ENCODE measurements at regions not wholly inside any gene's neighbourhood (a gene's known extent, or its start where the extent isn't known, plus 50 kb on each side); places are given as distances from the start of the nearest gene placed in this dataset.

DNA sequence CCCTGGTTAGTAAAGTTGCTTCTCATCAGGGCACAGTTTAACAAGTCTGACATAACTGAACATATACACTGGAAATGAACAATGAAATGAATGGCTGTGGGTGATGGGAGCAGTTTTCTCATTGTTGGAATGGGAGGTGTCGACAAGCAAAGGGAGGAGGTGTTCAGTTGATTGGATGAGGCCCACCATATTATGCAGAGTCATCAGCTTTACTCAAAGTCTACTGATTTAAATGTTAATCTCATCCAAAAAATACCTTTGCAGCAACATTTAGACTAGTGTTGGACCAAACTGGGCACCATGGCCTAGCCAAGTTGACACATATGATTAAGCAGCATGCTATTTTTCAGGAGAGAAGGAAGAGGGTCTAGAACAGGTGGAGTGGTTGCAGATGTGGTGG is 201.7 kb downstream of the RAMP3 start:
- no peak for DNase-seq

DNA sequence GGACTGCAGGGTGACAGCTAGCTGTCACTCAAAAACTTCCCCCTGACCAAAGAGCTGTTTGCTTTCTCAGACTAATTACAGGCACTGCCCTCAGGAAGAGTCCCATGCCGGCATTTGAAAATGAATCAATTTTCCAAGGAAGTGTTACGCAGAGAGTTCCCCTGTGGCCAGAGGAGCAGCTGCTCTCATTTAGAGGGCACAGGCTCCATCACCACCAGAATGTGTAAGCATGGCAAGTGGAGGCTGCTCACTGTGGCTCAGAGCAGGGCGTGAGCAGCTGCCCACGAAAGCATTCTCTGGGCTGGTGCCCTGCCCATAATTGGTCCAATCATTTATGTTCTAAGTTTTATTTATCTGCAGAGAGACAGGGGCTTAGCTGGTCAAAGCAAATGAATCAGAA is 202.2 kb downstream of the RAMP3 start:
- no peak for DNase-seq

DNA sequence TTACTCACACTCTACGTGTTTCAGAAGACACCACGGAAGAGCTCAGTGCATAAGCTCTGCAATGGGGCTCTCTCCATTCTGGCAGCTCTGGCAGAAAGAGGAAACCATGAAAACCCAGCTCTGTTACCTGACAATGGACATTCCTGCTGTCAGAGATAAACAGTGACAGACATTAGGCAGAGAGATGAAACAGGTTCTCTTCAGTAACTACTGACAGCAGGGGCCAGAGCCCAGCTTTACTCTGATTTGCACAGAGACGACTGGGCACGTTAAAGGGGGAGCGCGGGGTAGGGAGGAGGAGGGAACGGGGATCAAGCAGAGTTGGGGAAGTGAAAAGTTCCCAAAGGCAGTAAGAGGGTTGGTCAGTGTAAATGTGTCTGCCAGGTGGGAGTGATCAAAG is 206.1 kb downstream of the RAMP3 start:
- no peak for DNase-seq

DNA sequence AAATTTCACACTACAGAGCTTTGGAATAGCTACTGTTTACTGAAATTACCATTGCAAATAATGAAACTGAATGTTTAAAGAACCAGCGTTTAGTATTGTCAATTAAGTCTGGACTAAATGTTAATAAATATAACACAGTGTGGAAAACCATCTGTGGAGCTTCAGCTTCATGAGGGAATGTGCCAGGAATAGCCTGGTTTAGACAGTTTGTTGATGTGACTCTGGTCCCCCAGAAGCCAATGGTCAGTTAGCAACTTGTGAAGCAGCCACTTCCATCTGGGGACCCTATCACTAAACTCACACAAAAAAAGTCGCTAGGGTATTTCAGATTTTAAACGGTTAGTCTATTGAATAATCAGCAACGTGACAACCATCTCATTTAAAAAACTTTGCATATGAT is 207.8 kb downstream of the RAMP3 start:
- DNase-seq, result no peak

DNA sequence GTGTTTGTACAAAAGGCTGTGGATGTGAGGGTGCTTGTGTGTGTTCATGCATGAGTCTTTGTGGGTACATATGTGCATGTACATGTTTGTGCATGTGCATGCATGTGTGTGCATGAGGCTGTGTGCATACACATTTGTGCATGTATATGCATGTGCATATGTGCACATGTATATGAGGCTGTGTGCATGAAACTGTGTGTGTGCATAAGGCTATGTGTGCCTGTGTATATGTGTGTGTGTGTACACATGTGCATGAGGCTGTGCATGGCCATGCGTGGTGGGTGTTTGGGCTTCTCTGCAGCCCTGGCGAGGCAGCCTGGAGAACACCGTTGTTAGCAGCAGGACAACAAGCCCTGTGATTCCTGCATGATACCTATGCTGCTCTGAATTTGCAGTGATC is 207.7 kb upstream of the ADCY1 start:
- no peak for DNase-seq

DNA sequence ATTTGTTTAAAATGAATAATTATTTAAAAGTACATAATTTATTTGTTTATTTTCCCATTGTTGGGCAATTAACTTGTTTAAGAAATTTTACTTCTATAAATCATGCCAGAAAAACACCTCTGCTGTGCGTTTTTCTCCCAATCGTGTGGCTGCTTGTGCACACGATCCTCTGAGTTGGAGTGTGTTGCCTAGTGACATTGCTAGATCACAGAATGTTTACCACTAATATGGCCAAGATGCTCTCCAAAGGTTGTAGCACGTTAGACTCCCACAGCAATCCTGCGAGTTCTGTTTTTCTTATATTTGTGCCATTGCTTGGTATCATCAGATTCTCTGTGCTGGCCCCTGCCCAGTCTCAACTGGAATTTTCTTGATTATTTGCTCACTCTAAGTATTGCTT is 207.1 kb upstream of the ADCY1 start:
- DNase-seq, result no peak

DNA sequence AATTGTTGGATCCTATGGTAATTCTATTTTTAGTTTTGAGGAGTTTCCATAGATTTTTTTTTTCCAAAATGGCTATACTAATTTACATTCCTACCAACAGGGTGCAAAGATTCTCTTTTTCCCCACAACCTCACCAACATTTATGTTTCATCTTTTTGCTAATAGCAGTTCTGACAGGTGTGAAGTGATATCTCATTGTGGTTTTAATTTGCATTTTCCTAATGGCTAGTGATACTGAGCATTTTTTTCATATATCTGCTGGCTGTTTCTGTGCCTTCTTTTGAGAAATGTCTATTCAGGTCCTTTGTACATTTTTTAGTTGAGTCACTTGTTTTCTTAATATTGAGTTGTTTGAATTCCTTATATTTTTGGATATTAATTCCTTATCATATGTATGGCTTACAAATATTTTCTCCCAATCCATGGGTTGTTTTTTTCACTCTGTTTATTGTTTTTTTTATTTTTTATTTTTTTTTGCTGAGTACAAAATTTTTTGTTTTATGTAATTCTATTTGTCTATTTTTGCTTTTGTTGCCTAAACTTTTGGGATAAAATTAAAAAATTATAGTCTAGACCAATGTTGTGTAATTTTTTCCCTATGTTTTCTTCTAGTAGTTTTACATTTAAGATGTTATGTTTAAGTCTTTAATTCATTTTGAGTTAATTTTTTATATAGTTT is 205.9 kb upstream of the ADCY1 start:
- no peak for DNase-seq

DNA sequence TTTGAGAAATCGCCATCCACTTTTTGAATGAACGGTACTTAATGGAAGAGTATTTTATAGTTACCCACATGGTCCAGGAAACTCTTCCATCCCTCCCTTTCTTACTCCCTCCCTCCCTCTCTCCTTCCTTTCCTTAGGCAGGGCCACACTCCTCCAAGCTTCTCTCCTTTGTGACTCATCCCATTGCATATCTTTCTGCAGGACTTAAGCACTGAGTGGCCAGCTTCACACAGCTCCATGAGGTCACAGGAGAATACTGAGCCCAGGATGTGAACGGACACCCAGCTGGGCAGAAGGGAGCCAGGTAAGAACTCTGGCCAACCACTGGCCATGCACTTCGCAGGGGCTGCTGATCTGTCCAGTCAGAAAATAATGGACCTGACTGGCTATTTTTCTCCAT is 189.7 kb upstream of the ADCY1 start:
- peak; percentile 26 for DNase-seq

DNA sequence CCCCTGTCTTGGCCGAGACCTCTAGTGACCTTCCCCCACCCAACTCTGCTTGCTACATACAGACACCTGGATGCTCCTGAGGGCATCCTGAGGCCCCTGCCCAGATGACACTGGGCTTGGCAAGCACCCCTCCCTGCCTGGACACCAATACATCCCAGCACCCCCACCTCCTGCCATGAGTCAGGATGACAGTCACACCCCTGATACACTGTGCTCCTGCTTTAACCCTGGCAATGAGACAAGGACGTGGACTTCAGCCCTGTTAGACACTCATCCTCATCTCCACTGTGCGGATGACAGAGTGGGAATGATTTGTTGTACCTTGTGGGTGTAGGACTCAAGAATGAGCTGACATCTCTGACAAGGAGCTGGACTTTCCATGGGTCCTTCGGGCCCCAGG is 186.3 kb upstream of the ADCY1 start:
- no peak for DNase-seq

DNA sequence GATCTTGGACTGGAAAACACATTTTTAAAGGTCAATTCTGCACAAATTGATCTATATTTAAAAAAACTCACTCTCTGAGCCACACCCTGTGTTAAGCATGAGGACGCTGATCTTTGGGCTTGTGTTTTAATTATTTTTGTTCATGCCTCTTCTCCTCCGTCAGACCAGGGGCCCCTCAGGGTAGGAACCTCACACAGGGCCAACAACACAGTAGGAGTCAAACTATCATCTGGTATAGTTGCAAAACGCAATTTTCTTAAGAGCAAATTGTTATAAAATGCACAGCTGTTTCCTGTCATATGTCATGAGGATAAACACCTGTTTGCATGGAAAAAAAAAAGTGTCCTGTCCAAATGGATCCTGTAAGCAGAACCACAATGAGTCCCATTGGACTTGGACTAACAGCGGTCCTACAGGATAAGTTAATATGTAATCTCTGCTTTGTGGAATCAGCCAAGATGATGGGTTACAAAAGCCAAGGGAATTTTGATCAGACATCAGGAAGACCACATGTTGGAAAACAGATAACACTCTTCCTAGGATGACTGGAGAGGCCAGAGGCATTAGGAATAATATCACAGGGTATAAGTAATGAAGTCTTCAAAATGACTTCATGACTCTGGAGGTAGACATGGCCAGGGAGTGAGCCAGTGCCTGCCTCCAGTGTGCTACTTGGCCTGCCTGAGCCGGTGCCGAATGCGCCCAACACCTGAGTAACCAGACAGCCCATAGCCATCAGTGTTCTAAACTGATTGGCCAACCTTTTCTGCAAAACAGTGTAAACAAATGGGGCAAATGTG is 184.9 kb upstream of the ADCY1 start:
- no peak for DNase-seq

DNA sequence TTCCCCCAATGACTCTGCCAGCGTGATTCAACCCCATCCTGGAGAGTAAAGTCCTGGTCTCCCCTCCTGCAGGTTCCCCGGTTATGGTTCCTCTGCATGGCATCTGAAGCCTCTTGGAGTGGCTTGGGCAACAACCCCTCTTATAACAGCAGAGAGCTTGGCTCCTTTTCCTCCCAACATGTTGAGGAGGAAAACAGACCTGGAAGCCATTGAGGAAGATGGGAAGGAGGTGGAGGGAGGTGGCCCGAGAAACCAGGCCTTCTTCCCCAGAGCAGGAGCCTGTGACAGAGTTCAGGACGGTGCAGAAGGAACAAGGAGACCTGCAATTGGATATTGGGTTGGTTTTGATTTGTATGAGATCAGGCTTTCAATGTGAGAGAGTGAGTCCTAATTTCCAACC is 184.0 kb upstream of the ADCY1 start:
- no peak for DNase-seq

DNA sequence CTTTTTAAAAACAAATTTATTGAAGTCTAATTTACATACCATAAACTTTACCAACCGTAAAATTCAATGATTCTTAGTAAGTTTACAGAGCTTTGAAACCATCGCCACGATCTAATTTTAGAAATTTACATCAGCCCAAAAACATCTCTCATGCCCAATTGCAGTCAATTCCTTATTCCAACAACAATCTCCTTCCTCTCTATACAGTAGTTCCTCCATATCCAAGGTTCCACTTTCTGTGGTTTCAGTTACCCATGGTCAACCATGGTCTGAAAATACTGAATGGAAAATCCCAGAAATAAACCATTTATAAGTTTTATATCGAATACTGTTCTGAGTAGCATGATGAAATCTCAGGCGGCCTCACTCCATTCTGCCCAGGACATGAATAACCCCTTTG is 183.4 kb upstream of the ADCY1 start:
- no peak for DNase-seq

DNA sequence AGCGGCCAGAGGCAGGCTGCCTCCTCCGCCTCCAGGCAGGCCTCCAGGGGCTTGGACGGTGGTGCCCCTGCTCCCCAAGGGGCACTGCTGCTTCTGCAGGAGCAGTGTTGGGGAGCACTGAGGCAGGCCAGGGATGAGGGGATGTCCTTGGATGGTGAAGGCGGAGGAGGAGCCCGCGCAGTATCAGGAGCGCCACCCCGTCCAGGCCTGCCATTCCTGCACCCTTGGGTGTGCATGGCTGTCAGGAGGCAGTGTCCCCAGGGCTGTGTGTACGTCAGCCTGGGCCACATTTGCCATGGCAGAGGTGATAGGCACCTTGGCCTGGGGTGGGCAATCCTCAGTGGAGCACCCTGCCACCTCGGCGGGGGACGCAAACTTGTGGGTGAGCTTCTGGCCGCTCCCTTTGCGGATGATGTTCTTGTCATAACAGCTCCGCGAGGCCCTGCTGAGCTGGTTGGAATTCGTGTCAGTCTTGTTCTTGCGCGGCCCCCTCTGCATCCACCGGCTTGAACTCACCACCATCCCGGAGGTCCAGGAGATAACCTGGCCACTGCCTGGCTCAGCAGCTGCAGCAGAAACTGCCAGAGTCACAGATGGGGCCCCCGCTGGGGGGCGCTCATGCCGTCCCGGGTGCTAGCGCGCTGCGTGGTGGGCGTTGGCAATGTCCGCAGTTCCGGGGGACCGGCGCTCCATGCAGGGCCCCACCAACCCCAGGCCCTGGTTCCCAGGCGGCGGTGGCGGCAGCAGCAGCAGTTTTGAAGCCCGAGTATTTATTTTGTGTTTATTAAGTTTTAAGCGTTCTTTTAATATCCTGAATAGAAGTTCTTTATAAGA is 182.3 kb upstream of the ADCY1 start:
- DNase-seq, result no peak

DNA sequence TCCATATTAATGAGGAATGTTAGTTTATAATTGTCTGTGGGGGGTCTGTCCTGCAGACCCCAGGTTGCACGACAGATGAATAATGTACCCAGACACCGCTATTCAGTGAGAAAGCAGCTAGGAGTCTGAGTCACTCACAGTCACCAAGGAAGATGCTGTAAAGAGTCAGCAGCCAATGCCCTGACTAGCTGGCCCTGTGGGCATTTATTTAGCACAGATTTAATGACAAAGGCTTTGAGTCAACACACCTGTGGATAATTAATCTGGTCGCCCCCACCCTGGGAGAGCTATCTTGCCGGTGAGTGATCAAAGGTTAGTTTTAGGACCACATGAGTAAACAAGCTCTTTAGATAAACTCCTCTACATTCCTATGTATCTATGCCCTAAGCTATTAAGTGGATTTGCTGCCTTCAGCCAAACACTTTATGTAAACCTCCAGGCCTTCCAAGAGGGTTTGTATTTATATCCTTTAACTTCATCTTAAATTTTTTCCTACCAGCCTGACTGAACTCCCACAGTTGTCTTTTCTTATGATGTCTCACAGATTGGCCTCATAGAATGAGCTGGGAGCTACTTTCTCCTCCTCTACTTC is 180.0 kb upstream of the ADCY1 start:
- no peak for DNase-seq

DNA sequence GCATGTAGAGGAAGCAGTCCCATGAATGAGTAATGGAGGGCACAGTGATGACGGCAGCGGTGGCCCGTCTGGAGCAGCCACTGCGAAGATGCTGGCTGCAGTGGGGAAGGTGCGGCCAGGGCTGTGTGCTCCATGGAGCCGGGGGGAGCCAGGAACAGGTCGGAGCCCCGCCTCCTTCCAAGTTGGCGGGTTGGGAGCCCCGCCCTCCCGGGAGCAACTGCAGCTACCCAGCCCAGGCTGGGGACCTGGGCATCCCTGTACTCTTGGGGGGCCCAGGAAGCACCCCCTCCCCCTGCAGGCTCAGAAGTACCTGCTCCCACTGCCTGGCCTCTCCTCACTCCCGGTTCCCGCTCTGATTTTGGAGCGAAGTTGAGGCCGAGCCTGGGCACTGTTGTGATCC is 175.1 kb upstream of the ADCY1 start:
- no peak for DNase-seq

DNA sequence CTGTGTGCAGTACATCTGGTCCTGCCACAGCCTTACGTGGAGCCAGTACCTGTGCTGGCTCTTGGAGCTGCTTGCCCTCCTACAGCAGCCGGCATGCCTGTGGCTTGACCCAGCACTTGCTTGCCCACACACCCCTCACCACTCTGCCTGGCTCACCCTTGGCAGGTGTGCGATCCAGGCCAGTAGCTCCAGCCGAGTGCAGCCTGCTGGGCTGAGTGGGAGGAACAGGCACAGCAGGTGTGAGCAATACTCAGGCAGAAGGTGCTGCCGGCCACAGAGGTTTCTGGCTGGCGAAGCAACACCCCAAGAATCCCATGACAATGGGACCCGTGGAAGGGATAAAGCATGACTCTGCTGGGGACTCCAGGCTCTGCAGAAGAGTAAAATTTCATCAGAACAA is 173.5 kb upstream of the ADCY1 start:
- no peak for DNase-seq

DNA sequence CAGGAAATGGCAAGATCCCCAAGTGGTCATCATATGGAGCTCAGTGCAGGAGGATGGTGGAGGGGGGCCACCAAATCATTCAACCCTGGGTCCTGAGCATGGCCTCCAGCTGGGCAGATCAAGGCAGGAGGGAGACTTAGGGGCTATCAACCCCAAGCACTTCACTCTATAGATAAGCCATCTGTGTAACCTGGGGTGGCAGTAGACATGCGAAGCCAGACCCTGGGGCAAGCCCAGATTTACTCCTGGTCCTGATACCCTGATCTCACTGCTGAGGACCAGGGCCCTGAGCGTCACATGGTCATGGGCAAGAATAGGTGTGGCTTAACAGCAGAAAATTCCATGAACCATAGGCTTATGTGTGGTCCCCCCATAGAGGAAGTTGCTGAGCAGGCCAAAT is 173.0 kb upstream of the ADCY1 start:
- no peak for DNase-seq

DNA sequence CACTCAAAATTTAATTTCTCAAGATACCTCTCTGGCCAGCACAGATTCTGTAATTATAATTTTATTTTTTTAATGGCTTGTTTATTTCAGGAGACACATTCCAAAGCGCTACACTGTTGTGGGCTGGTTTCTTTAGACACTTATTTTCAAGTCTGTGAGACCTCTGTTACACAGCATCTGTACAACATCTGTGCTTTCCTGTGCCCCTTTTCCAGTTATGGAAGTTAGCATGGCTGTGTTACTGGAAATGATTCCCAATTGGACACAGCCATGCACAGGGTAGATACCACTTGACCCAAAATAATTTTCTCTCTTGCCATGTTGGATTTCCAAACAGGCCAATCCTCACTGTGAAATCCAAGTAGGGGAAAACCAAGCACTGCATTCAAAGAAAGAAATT is 172.3 kb upstream of the ADCY1 start:
- no peak for DNase-seq

DNA sequence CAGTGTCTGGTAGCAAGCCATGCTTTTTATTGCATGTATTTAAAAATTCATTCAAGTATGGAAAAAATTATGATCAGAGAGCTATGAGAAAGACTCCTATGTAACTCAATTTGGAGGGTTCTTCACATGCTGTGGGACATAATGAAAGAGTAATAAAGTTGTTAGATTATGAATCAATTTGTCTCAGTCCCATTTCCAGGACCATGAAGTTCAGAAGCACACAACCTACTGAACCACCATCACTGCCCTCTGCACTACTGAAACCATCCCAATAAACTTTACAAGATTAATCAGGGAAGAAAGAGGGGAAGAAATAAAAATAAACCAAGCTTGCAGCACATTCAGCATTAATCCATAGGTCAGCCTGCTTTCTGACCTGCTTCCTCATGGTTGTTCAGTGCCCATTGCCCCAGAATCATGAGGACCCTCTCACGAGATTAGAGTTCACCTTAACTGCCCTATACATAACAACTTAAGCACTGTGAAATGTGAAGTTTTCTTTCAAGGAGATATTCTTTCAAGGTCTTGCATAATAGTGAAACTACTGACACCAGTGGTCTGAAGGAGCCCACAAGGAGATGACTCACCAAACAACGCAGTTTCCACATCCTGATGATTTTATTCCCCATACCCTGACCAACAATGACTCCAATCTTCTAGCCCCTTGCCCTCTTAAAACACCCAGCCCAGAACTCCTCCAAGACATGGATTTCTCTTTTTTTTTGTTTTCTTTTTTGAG is 171.5 kb upstream of the ADCY1 start:
- DNase-seq, result peak; percentile 10

DNA sequence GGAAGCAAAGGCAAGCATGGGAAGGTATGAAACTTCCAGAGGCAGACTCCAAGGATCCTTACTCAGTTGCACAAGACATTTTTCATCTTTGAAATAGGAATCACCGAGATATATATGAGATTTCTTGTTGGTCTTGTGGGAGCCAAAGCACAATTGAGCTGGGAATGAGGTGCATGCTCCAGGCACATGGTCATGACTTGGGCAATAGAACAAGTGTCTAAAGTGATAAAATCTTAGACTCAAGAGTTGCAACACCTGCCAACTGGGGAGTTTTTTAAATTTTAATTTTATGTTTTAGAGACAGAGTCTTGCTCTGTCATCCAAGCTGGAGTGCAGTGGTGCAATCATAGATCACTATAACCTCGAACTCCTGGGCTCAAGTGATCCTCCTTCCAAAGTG is 169.5 kb upstream of the ADCY1 start:
- no peak for DNase-seq

DNA sequence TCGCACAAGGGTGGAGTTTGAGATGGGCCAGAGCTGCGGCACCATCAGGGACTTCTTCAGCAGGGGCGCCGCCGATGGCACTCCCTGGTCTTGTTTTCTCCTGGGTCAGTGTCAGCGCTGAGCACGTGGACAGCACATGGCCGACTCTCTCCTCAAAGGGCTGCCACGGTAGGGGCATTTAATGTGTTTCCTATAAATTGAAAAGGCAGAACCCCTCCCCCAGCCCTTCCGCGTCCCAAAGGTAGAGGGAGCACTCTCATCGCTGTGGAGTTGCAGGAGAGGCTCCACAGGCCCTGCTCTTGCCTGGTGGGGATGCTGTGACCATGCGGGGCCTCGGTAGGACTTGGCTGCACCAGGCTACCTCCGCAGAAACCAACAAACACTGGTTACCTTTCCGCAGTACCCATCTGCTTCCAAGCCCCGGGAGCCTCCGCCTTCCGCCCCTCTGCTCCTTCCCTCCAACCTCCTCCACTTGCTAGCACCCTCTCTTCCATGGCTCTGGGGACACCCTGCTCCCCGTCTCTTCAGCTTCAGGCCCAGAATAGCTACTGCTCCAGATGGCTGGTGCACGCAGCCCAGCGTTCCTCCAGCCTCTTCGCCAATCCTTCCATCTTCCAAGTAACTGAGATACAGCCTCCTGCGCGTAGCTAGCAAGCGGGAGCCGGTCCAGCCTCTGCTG is 166.3 kb upstream of the ADCY1 start:
- no peak for DNase-seq

DNA sequence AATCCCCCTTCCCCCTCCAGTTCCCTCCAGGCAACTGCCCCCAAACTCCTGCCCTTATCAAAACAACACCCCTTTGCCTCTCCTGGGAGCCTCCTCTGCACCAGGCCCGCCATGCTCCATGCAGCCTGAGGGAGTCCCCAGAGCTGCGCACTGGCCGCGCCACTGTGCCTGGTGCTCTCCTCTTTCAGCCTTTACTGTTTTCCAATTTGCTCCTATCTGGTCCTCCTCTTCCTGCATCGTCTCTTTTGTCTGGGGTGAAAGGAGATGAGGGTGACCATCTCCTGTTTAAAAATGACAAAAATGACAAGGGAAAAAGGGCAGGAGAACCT is 165.8 kb upstream of the ADCY1 start:
- DNase-seq, result no peak
